ACC112 (cell line): ENCODE measurements at regions not wholly inside any gene's neighbourhood (a gene's known extent, or its start where the extent isn't known, plus 50 kb on each side); places are given as distances from the start of the nearest gene placed in this dataset.

Experiments
- H2AFZ ChIP-seq: fragments of 200-600 bp; sonication (generic); one replicate; pipeline ENCODE4 v1.6.0; 2017; ENCODE audit warnings: antibody characterized with exemption, low read length; ENCODE audit not compliant: unreplicated experiment
- H3K27ac ChIP-seq: fragments of 200-600 bp; sonication (generic); 2 replicates; pipeline ENCODE4 v1.5.1; 2014; ENCODE audit warnings: low read depth, mild to moderate bottlenecking, antibody characterized with exemption, low read length, moderate library complexity
- H3K27me3 ChIP-seq: fragments of 200-600 bp; sonication (generic); 2 replicates; pipeline ENCODE4 v1.6.1; 2014; ENCODE audit warnings: mild to moderate bottlenecking, antibody characterized with exemption, low read length, moderate library complexity, mixed read lengths; ENCODE audit not compliant: insufficient read depth
- H3K36me3 ChIP-seq: fragments of 200-600 bp; sonication (generic); 2 replicates; pipeline ENCODE4 v1.6.1; 2016; ENCODE audit warnings: mild to moderate bottlenecking, antibody characterized with exemption, low read length, moderate library complexity, mixed read lengths; ENCODE audit not compliant: insufficient read depth
- H3K4me1 ChIP-seq: fragments of 200-600 bp; sonication (generic); one replicate; pipeline ENCODE4 v1.6.1; 2016; ENCODE audit warnings: low read length, mixed read lengths; ENCODE audit not compliant: insufficient read depth, unreplicated experiment, control insufficient read depth
- H3K4me3 ChIP-seq: fragments of 200-600 bp; sonication (generic); 2 replicates; pipeline ENCODE4 v1.5.1; 2014; ENCODE audit warnings: mild to moderate bottlenecking, low read depth, low read length
- H3K79me2 ChIP-seq: fragments of 200-600 bp; sonication (generic); one replicate; pipeline ENCODE4 v1.6.0; 2016; ENCODE audit warnings: low read length; ENCODE audit not compliant: control insufficient read depth, unreplicated experiment, insufficient read depth

- Histone ChIP-seq H2AFZ (no peak overlapping the region), H3K4me1 (no peaks in the 10 kb centered on the region), H3K4me3 (no peak overlapping the region), H3K27me3 (peaks cover 64% of the 10 kb centered on the region), H3K79me2 (no peaks in the 10 kb centered on the region), H3K27ac (no peak overlapping the region), H3K36me3 (no peaks in the 10 kb centered on the region)
Measured at GRCh38 chr3:13132731-13133410, 59.6 kb upstream of the IQSEC1 start.

DNA sequence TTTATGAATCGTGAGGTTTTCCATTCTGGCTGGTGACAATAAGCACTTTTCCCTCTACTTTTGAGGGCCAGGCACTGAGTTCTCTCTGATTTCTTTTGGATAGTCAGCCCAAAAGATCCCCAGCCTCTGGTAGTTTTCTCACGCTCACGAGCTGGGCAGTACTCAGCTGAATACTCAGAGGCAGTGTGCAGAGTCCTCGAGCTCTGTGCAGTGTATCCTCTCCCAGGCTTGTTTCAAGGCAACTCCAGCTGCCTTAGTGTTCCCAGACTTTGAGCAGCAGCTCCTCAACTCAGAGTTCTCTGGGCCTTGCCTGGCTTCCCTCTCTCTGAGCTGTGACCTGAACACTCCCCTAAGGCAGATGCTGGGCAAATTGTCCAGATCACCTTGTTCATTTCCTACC, 59.1 kb upstream of the IQSEC1 start:
- Histone ChIP-seq H2AFZ (no peak overlapping the region), H3K27ac (no peak overlapping the region), H3K4me1 (no peaks in the 10 kb centered on the region), H3K27me3 (peaks cover 70% of the 10 kb centered on the region), H3K4me3 (no peak overlapping the region), H3K79me2 (no peaks in the 10 kb centered on the region), H3K36me3 (no peaks in the 10 kb centered on the region)

DNA sequence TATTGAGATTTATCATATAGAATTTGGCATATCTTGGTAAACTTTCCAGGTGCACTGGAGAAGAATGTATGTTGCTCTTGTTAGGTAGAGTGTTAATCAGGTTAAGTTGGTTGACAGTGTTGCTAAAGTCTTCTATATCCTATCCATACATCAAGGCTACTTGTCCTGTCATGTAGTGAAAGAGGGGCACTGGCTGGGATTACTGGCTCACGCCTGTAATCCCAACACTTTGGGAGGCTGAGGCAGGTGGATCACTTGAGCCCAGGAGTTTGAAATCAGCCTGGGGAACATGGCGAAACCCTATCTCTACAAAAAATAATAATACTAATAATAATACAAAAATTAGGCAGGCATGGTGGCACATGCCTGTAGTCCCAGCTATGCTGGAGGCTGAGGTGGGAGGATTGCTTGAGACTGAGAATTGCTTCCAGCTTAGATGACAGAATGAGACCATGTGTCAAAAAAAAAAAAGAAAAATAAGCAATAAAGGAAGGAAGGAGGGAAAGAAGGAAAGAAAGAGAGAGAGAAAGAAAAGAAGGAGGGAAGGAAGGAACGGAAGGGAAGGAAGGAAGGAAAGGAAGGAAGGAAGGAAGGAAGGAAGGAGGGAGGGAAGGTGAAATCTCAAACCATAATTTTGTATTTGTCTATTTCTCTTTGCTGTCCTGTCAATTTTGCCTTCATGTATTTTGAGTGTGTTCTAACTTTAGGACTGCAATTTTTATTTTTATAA, 57.4 kb upstream of the IQSEC1 start:
- Histone ChIP-seq H3K4me1 (no peaks in the 10 kb centered on the region), H3K36me3 (no peaks in the 10 kb centered on the region), H2AFZ (no peak overlapping the region), H3K79me2 (no peaks in the 10 kb centered on the region), H3K27ac (no peak overlapping the region), H3K27me3 (peaks cover 68% of the 10 kb centered on the region), H3K4me3 (no peak overlapping the region)

GRCh38 chr3:13125092-13126015, 52.1 kb upstream of the IQSEC1 start:
- H3K4me3 ChIP-seq, result no peak overlapping the region
- H3K27ac ChIP-seq, result no peak overlapping the region
- no peak overlapping the region for H2AFZ ChIP-seq
- H3K36me3 ChIP-seq, result no peaks in the 10 kb centered on the region
- no peaks in the 10 kb centered on the region for H3K4me1 ChIP-seq
- no peaks in the 10 kb centered on the region for H3K79me2 ChIP-seq
- H3K27me3 ChIP-seq, result peaks cover 80% of the 10 kb centered on the region

DNA sequence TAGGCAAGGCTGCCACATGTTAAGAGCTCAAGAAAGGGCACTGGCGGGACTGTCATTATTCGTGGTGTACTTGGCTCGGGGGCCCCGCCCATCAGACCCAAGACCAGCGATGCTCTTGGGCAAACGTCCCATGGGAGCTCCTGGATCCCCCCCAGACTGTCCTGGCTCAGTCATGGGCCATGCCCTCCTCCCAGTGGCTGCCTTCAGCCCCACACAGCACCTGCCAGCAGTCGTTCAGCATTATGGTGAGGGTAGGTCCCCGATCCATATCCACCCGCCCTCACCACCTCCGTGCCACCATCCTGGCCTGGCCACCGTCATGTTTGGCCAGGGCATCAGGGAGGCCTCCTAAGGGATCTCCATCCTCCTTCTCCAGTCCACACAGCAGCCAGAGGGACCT, 51.4 kb upstream of the IQSEC1 start:
- Histone ChIP-seq H3K4me1 (no peaks in the 10 kb centered on the region), H3K79me2 (no peaks in the 10 kb centered on the region), H3K4me3 (no peak overlapping the region), H3K36me3 (no peaks in the 10 kb centered on the region), H3K27ac (no peak overlapping the region), H2AFZ (no peak overlapping the region), H3K27me3 (peaks cover 88% of the 10 kb centered on the region)

DNA sequence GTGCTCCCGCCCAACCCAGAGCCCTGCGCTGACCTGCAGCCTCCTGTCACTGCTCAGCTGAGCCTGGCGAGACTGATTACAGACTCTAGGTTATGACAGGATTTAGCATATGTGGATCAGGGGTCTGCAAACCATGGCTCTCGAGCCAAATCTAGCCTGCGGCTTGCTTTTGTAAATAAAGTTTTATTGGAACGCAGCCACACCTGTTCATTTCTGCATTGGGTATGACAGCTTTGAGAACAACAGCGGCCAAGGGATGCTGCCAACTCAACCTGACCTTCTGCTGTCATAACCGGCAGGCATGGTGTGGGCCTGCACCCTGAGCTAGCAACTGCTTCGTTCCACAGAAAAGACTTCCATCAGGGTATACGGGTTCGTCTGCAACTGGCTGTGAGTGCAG, 50.5 kb upstream of the IQSEC1 start:
- H3K27me3 ChIP-seq, result peaks cover 85% of the 10 kb centered on the region
- no peak overlapping the region for H2AFZ ChIP-seq
- no peaks in the 10 kb centered on the region for H3K79me2 ChIP-seq
- no peak overlapping the region for H3K27ac ChIP-seq
- H3K4me3 ChIP-seq, result no peak overlapping the region
- H3K4me1 ChIP-seq, result no peaks in the 10 kb centered on the region
- H3K36me3 ChIP-seq, result no peaks in the 10 kb centered on the region

DNA sequence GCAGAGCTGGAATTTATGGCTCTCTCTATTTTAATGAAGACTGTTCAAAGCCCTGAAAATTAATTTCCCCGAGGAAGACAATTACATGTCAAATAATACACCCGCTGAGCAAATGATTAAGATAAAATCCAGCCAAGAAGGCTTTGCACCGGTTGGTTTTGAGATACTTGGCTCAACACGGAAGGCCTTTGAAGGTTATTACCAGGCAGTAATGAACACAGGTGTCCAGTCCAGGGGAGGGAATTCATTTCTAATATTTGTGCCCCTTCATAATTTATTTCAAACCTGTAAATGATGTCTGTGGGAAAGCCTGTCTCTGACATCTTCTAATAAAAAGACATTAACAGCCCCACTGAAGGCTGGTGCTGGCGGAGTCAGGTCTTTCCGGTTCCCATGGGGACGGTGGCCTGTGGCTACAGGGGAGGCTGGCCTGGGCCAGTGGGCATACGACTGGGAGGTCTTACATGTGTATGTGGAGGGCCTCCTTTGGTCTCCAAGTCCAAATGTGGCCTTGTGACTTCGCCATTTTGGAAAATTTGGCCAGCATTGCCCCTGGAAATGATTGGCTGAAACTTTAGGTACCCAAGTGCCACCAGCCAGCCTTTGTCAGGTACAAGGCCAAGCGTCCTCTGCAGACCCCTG, 49.9 kb upstream of the IQSEC1 start:
- Histone ChIP-seq H3K27ac (no peak overlapping the region), H3K27me3 (peaks cover 87% of the 10 kb centered on the region)

More for the DNA sequence above, 49.9 kb upstream of the IQSEC1 start:
- no peak overlapping the region for H2AFZ ChIP-seq
- H3K36me3 ChIP-seq, result no peaks in the 10 kb centered on the region
- H3K4me1 ChIP-seq, result no peaks in the 10 kb centered on the region
- H3K4me3 ChIP-seq, result no peak overlapping the region
- no peaks in the 10 kb centered on the region for H3K79me2 ChIP-seq
